NCI-H1930 (cell line): ENCODE measurements at regions not wholly inside any gene's neighbourhood (a gene's known extent, or its start where the extent isn't known, plus 50 kb on each side); places are given as distances from the start of the nearest gene placed in this dataset.
"Not testable (repeated sequence)": the region's sequence is repeated elsewhere in the genome, so short reads cannot be mapped to it uniquely, and the experiment has no call there.

Source experiments
- DNase-seq, 2 experiments: peaks; one replicate each; lab custom pipeline; 2025; lab: John Stamatoyannopoulos, UW

DNA sequence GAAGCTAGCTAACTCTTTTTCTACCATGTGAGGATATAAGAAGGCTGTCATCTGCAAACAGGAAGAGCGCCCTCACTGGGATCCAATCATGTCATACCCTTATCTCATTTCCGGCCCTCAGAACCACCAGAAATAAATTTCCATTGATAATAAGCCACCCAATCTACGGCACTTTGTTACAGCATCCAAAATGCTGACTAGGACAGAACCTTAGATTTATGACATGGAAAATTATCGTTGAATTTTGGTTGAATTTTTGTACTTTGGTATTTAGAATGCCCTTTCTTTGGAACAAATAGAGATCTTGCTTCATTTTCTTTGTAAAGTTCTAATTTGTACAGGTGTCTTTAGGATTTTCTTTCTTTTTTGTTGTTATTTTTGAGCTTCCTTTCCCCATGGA lies 53.3 kb upstream of the CYLC2 start:
- no peak for DNase-seq

DNA sequence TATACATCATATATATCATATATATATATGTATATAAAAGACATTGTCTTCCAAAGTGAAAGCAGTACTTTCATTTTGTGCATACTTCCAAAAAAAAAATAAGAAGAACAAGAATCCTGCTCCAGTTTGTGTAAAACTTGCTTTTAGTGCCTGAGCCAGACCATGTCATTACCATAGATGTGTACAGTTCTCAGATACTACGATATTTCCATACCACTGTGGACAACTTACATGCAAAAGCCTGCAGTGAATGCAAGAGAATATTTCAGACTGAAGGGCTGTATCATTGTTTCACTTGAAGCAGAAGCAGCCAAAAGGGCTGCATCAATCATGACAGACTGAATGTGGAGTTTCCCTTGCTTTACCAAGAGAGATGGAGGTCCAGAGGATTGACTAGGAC lies 72.6 kb upstream of the CYLC2 start:
- DNase-seq = no peak

DNA sequence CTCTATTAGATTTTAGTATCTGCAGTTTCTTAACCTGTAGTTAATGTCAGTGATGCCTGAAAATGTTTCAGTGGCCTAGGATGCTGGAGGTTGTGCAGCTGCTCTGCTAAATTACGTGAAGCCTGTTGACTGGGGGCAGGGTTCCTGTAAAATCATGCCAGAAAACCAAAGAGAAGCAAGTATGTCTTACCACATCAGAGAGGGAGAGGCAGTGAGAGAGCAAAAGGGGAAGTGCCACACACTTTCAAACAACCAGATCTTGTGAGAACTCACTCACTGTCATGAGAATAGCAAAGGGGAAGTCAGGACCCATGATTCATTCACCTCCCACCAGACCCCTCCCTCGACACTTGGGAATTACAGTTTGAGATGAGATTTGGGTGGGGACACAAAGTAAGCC lies 83.9 kb upstream of the CYLC2 start:
- no peak for DNase-seq

DNA sequence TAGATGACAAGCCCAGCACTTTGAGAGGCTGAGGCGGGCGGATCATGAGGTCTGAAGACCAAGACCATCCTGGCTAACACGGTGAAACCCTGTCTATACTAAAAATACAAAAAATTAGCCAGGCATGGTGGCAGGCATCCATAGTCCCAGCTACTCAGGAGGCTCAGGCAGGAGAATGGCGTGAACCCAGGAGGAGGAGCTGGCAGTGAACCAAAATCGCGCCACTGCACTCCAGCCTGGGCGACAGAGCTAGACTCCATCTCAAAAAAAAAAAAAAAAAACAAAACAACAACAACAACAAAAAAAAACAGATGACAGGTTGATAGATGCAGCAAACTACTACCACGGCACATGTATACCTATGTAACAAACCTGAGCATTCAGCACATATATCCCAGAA lies 89.3 kb upstream of the CYLC2 start:
- not testable (repeated sequence) for DNase-seq

DNA sequence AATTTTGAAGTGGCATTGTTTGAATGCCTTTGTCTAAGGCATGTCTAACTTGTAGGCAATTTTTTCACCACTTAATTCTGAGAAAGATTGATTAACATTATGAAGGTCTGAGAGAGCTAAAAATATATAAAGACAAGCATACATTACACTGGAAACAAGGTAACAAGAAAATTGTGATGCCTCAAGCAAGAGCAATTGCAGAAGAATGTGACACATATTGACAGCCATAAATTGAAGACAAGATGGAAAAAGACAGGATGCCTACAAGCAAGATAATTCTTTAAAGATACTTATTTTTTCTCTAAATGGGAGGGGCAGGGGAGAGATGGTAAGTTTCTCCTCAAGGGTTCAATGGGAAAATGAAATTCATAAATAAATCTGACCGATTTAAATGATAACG lies 103.1 kb upstream of the CYLC2 start:
- DNase-seq = no peak

DNA sequence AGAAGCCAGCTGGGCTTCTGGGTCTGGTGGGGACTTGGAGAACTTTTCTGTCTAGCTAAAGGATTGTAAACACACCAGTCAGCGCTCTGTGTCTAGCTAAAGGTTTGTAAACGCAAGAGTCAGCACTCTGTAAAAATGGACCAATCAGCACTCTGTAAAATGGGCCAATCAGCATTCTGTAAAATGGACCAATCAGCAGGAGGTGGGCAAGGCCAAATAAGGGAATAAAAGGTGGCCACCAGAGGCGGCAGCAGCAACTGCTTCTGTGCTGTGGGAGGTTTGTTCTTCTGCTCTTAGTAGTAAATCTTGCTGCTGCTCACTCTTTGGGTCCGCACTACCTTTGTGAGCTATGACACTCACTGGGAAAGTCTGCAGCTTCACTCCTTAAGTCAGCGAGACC lies 106.4 kb upstream of the CYLC2 start:
- not testable (repeated sequence) for DNase-seq

DNA sequence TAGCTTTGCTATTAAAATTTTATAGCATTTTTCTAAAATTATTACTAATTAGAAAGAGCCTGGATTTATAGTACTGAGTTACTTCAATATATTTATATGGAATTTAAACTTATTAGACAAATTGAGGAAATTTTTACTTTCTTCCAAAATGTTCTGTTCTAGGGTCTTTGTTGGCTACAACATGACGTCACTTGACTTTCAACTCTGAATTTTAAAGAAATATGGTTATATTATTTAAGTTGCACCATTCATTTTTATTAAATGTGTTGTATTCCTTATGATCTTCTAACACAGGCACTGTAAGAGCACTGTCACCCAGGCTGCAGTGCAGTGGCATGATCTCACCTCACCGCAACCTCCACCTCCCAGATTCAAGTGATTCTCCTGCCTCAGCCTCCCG lies 119.4 kb upstream of the CYLC2 start:
- DNase-seq = no peak

DNA sequence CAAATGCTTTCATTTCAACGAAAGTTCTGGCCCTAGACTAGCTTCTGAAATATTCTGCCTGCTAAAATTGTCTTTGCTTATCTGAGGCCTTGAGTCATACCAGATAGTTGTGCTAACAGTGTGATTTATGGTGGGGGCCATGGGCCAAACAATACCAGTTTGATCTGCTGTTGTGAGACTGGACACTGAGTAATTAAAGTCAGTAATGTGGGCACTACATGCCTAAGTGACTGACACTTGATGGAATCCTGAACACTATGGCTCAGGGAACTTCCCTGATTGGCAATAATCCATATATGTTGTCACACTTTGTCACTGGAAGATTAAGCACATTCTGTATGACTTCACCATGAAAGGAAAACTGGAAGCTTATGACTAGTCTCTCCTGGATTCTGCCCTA lies 127.6 kb upstream of the CYLC2 start:
- DNase-seq = no peak

DNA sequence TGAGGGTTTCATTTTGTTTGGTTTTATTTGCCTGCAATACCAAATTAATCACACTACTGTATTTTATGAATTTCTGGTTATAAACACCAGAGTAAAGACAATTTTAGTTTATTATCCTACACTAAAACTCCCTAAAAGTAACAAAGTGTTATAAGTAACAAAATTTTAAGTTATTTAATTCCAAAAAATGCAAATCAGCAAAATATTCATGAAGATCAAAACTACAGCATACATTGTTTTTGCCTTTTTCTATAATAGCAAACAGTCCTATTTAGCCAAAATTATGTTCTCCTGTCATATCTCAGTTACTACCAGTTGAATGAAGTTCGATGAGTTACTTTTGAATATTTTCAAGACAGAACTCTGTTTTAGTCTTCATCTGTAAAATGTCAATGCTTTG lies 132.7 kb upstream of the CYLC2 start:
- DNase-seq = no peak

DNA sequence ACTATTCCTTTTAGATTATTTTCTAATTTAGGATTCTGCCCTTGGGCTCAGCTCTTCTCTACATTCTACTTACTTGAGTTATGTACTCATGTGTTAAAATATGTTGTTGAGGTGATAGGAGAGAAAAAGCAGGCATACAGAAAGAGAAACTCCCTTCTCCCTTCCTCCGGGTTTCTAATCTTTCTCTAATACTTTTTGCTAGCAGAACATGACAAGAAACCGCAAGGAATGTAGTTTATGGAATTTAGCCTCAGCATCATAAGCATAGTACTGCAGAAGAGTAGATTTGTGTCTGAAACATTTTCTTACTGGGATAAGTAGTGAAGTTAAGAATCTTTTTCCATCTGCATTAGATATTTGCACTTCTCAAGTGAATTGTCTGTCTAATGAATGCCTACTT lies 139.5 kb upstream of the CYLC2 start:
- no peak for DNase-seq

DNA sequence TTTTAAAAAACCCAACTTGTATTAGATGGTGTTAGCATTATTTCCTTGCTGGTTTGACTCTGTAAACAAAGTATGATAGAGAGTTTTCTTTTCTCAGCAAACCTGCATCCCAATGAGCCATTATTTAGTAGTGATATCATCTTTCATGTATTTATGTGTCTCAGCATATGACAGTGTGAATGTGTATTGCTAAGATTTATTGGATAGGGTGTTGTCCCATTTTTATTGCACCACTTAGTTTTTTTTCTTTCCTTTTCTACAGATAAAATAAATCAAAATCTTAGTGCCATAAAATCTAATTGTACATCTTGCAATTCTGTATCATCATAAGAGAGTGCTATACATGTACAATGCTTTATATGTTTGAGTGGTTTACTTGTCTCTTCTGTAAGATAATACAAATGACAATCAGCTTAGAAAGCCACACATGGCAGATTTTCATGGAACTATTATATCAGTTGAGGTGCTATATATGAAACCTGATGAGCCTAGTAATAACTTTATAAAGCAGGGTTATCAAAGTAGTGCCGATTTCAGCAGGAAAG lies 149.2 kb upstream of the CYLC2 start:
- no peak for DNase-seq

DNA sequence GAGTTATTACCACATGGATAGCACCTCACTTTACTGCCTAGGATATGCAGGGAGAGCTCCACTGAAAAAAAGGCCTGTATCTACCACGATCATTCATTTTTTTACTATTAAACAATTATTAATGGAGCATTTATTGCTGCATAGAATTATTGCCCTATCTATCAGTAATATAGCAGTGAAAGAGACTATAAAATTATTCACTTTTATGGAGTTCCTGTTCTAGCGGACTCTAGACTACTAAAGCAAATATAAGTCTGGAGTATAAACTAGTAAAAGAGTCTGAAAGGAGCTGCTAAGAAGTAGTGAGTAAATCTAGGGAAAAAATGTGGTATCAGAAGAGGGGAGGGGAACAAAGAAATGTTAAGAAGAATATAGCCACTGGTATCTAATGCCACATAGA lies 150.4 kb upstream of the CYLC2 start:
- DNase-seq = no peak

DNA sequence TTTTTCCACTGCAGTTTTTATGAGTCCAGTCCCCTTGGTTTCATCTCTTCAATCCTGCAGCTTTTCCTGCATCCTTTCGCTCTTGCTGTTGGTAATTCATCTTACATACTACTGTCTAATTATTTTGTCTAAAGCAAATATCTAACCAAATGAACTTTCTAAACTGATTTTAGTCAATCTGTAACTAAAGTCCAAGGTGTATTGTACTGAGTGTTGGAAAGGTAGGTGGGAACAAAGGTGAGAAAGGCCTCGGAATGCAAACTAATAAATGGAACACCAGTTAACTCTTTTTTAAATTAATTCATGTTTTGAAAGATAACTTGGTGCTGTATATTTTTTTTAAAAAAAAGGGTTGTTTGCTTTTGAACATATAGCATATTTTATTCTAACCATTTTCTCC lies 152.7 kb upstream of the CYLC2 start:
- DNase-seq = no peak

DNA sequence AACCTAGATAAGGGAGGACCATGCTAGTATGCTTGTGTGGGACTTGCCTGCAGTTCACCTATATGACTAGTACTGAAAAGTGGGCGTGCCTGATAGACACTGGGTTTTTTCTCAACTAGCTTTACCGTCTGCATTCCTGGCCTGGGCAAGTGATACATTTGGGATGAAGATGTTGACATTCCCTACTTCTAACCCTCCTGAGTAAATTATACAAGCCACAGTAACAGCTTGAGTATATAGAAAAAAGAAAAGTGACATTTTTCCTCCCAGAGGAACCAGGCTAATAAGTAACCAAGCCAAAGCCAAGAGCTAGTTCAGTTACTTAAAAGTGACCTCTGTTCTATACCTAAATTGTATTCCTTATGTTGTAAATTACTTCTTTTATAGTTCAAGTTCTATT lies 153.8 kb upstream of the CYLC2 start:
- DNase-seq = no peak

DNA sequence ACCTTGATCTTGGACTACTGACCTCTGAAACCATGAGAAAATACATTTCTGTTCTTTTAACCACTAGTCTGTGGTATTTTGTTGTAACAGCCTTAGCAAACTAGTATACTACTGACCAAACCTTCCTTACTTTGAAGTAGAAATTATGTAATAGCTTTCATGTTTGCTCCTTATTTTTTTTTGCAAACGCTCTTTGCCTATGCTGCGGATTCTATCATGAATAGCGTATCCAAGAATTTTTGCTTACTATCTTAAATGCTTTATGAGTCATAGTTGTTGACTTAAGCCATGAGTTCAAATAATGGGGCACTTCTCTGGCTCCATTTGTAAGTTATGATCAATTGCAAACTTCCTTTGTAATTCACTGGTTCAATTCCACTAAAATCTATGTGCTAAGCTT lies 154.8 kb upstream of the CYLC2 start:
- DNase-seq = no peak

DNA sequence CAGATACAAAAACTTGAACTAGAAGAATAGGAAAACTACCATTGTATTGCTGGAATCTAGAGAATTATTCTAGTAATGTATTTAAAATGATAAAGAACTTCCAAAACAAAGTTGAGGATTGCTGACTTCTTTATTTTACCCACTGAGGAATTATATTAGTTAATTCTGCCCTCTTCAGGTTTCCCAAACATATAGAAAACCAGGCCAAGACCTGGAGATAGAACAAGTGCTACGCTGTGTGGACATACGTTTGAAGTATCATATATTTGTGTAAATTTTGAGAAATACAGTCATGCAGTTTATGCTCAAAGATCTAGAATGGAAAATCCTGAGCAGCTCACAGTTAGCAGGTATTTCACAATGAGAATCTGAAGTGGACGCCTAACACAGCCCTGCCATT lies 162.3 kb upstream of the CYLC2 start:
- no peak for DNase-seq

DNA sequence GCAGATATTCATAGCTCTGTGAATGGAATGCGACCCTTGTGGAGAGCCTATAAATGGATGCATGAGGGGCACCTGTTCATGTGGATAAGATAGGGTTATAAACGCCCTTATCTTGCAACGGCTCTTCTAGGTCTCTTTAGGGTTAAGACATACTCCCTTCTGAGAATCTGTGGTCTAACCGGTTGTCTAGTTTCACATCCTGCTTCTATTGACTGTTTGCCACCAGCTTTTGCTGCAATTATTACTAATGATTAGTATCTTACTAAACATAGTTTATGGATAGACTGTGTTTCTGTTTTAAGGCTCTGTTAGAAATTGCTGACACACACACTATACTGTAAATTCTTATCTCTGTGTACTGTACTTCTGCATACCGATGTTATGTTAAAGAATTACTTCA lies 198.9 kb upstream of the CYLC2 start:
- no peak for DNase-seq

DNA sequence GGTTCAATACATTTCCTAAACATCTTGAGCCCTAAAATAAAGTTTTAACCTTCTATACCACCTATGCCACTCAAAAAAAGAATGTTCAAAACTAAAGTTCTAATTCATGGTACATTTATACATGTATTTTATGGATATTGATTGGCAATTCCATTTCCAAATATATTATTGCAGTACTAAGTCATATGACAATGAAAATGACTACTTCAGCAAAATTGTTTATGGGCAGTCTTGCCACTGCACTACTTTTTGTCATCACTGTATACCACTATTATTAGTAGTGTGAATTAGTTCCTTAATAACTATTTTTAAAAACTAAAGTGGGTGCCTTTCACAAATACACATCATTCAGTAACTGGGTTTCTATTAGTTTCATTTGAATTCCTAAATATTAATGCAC lies 199.6 kb upstream of the CYLC2 start:
- DNase-seq = no peak

DNA sequence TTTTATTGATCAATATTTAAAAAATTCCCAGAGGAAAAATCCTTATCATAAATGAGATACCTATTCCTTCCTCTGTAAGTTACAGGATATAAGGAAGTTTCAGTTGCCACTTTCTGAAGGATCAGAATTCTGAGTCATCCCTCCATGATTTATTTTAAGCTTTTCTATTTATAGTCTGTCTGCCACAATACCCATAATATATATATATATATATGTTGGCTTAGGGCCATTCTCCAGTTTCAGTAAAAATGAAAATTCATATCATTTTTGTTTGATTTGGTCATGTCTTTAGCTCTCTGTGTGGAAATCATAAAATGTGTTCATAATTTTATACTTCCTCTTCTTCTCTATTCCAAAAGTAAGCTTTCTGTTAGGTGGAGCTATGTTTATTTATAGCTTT lies 215.8 kb upstream of the CYLC2 start:
- no peak for DNase-seq

DNA sequence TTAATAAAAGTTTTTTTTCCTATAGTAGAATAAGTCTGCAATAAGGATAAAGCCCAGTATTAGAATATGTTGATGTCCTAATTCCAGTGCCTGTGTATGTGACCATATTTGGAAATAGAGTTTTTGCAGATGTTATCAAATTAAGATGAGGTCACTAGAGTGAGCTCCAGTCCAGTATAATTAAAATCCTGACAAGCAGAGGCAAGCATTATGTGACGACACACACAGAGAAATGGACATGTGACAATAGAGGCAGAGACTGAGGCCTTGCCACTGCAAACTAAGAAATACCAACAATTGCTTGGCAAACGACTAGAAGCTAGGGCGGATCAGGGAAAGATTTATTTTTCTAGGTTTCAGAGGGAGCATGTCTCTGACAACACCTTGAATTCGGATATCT lies 216.4 kb upstream of the CYLC2 start:
- no peak for DNase-seq

DNA sequence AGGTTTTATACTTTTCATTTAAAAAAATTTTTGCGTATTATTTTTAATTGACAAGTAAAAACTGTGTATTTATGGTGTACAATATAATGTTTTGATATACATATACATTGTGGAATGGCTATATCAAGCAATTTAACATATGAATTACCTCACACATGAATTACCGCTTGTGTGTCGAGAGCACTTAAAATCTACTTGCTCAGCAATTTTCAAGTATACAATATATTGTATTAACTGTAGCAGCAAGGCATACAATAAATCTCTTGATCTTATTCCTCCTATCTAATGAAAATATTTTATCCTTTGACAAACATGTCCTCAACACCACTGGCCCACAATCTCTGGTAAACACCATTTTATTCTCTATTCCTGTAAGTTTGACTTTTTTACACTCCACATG lies 224.4 kb upstream of the CYLC2 start:
- DNase-seq = no peak

DNA sequence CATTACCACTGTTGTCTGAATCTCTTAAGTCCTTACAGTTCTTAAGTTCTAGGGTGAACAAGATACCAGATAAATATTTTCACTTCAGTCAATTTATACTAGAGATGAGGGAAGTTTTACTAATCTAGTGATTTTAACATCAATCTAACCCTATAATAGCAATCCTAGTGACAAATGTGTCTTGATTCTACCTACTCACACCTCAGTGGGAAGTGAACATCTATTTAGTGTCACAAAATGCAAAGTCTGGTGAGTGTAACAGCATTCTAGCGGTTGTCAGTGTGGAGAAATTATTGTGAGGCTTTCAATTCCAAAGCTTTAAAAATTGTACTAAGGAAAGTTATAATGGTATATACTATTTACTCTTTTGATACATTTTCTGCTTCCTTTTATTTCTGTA lies 225.8 kb upstream of the CYLC2 start:
- DNase-seq = no peak

DNA sequence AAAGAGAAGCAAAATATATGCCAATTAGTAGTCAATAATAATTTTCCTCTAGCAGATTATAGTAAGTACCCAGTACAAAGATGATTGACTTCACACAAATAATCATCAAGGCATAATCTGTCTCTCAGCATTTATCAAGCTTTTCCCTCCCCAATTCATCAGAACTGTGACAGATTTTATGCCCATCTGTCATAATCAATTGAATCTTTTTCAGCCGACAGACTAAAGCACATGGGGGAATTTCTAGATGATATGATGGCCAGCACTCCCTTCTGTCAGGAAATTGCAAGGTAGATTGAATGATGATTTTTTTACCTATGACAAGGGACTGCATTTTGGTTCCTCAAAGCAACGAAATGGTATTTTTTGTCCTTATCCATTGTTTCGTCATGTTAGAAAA lies 227.1 kb upstream of the CYLC2 start:
- no peak for DNase-seq

DNA sequence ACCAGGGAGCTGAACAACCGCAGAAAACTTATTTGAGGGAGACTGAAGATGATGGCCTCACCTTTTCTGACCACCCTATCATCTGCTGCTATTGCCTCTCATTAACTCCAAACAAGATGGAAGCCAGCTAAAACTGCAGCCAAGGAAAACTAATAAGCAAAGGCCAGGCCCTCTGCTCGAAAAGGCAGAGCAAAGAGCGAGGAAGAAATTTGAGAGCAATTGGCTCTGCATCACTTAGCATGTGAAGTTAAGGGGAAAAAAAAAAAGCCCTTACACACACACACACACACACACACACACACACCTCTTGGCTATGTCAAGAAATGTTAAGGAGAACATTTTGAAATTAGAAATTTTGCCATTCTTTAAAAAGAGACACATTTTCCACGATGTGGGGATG lies 228.1 kb upstream of the CYLC2 start:
- no peak for DNase-seq

DNA sequence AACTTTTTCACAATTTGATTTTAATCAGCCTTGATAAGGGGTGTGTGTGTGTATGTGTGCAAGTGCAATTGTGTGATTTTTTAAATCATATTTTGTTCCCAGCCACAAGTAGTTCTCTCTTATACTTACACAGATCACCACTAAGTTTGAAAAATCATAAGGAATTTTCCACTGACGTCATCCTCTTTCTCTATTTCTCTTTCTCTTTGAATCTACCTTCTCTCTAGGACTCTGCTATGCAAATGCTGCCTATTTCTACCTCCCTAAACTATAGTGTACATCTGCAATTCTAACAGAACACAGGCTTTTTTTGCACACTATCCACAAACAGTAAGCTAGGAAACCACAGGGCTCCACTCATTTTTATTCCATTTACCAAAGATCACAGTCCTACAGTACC lies 254.6 kb upstream of the CYLC2 start:
- DNase-seq = no peak
